NCI-H2227 (cell line): ENCODE measurements at regions not wholly inside any gene's neighbourhood (a gene's known extent, or its start where the extent isn't known, plus 50 kb on each side); places are given as distances from the start of the nearest gene placed in this dataset.

Experiments used
- DNase-seq: peaks from one replicate; lab custom pipeline; 2025; ENCODE audit not compliant: unreplicated experiment; lab: John Stamatoyannopoulos, UW

- DNase-seq = no peak
These were observed 316.6 kb upstream of the MEX3C start for GRCh38 chr18:51514128-51514527.

GRCh38 chr18:51516478-51517038 is 319.1 kb upstream of the MEX3C start:
- no peak for DNase-seq

- DNase-seq = no peak
These were observed 322.1 kb upstream of the MEX3C start for GRCh38 chr18:51519571-51519970.

- no peak for DNase-seq
These were observed 323.2 kb upstream of the MEX3C start for GRCh38 chr18:51520676-51521180.

GRCh38 chr18:51522338-51522737 is 324.9 kb upstream of the MEX3C start:
- no peak for DNase-seq

- DNase-seq = no peak
These were observed 325.3 kb upstream of the MEX3C start for GRCh38 chr18:51522821-51523220.

- DNase-seq = no peak
These were observed 326.2 kb upstream of the MEX3C start for GRCh38 chr18:51523671-51524070.

- no peak for DNase-seq
These were observed 328.2 kb upstream of the MEX3C start for GRCh38 chr18:51525453-51526225.

GRCh38 chr18:51527826-51528225 is 330.3 kb upstream of the MEX3C start:
- no peak for DNase-seq

- no peak for DNase-seq
These were observed 334.0 kb upstream of the MEX3C start for GRCh38 chr18:51531501-51531900.

- DNase-seq = peak; percentile 28
These were observed 340.0 kb upstream of the MEX3C start for GRCh38 chr18:51537487-51537886.

GRCh38 chr18:51540562-51540961 is 343.1 kb upstream of the MEX3C start:
- DNase-seq = no peak

GRCh38 chr18:51541230-51541629 is 343.7 kb upstream of the MEX3C start:
- no peak for DNase-seq

GRCh38 chr18:51543658-51544155 is 346.2 kb upstream of the MEX3C start:
- DNase-seq = no peak

- DNase-seq = no peak
These were observed 348.0 kb upstream of the MEX3C start for GRCh38 chr18:51545446-51545845.

GRCh38 chr18:51559198-51559901 is 361.9 kb upstream of the MEX3C start:
- no peak for DNase-seq

GRCh38 chr18:51559902-51560287 is 362.4 kb upstream of the MEX3C start:
- DNase-seq = no peak

- DNase-seq = no peak
These were observed 364.3 kb upstream of the MEX3C start for GRCh38 chr18:51561821-51562220.

- DNase-seq = no peak
These were observed 365.4 kb upstream of the MEX3C start for GRCh38 chr18:51562866-51563265.

GRCh38 chr18:51563396-51563795 is 365.9 kb upstream of the MEX3C start:
- no peak for DNase-seq

GRCh38 chr18:51568151-51568550 is 370.7 kb upstream of the MEX3C start:
- DNase-seq = no peak

- no peak for DNase-seq
These were observed 371.7 kb upstream of the MEX3C start for GRCh38 chr18:51569153-51569552.
